ENCODE measurements at regions not wholly inside any gene's neighbourhood (a gene's known extent, or its start where the extent isn't known, plus 50 kb on each side); places are given as distances from the start of the nearest gene placed in this dataset.

- Histone ChIP-seq H3K4me3 (ENCODE audit: low read length) (no peak overlapping the region), H3K4me1 (ENCODE audit: low read length) (peaks cover 10% of the 10 kb centered on the region; the same call in 1 of the 2 replicates), H3F3A (ENCODE audit: insufficient read depth, low read length) (no peaks in the 10 kb centered on the region), H3K36me3 (replicated peaks; ENCODE audit: insufficient read depth, low read length) (no peaks in the 10 kb centered on the region), H3K27ac (ENCODE audit: low read length) (no peak overlapping the region), H3K9me3 (replicated peaks; ENCODE audit: insufficient read depth, low read length) (no peaks in the 10 kb centered on the region), H3K79me2 (ENCODE audit: low read length) (no peaks in the 10 kb centered on the region), H4K20me1 (ENCODE audit: insufficient read depth, low read length) (no peaks in the 10 kb centered on the region), H3K27me3 (replicated peaks; ENCODE audit: insufficient read depth, low read length) (no peaks in the 10 kb centered on the region), H3K9ac (ENCODE audit: low read length) (no peak overlapping the region), H2AFZ (ENCODE audit: low read length) (no peak overlapping the region), H3K9me2 (replicated peaks; ENCODE audit: insufficient read depth, low read length) (no peaks in the 10 kb centered on the region), H3K4me2 (ENCODE audit: low read depth, low read length) (no peak overlapping the region)
- TF ChIP-seq EZH2 (optimal IDR thresholded peaks at IDR 0.05; ENCODE audit: low read depth, low read length) (no peak), CTCF (IDR thresholded peaks at IDR 0.05; ENCODE audit: low read length) (no peak), EZH2phosphoT487 (IDR thresholded peaks at IDR 0.05; ENCODE audit: low read length) (no peak)
- DNase-seq, result no peak
Measured at GRCh38 chr2:39499336-39499735, 62.3 kb upstream of the MAP4K3 start.

GRCh38 chr2:39501412-39501811 is 64.3 kb upstream of the MAP4K3 start:
- H3K4me3 ChIP-seq (ENCODE audit: low read length), result no peak overlapping the region

GRCh38 chr2:39503277-39503676 is 66.2 kb upstream of the MAP4K3 start:
- no peaks in the 10 kb centered on the region for H3K9me2 ChIP-seq (replicated peaks; ENCODE audit: insufficient read depth, low read length)
- no peaks in the 10 kb centered on the region for H3F3A ChIP-seq (ENCODE audit: insufficient read depth, low read length)
- no peaks in the 10 kb centered on the region for H3K36me3 ChIP-seq (replicated peaks; ENCODE audit: insufficient read depth, low read length)
- 0 out of 2 replicates have a peak, but pooled peaks cover 6% of the 10 kb centered on the region for H3K4me1 ChIP-seq (ENCODE audit: low read length)
- no peak for TF ChIP-seq EZH2phosphoT487 (IDR thresholded peaks at IDR 0.05; ENCODE audit: low read length)
- TF ChIP-seq CTCF (IDR thresholded peaks at IDR 0.05; ENCODE audit: low read length), result no peak
- DNase-seq, result no peak
- no peaks in the 10 kb centered on the region for H4K20me1 ChIP-seq (ENCODE audit: insufficient read depth, low read length)
- no peak overlapping the region for H3K4me3 ChIP-seq (ENCODE audit: low read length)
- H2AFZ ChIP-seq (ENCODE audit: low read length), result no peak overlapping the region
- H3K27me3 ChIP-seq (replicated peaks; ENCODE audit: insufficient read depth, low read length), result no peaks in the 10 kb centered on the region
- no peak overlapping the region for H3K27ac ChIP-seq (ENCODE audit: low read length)
- no peak overlapping the region for H3K4me2 ChIP-seq (ENCODE audit: low read depth, low read length)
- no peak overlapping the region for H3K9ac ChIP-seq (ENCODE audit: low read length)
- no peaks in the 10 kb centered on the region for H3K79me2 ChIP-seq (ENCODE audit: low read length)
- no peaks in the 10 kb centered on the region for H3K9me3 ChIP-seq (replicated peaks; ENCODE audit: insufficient read depth, low read length)

More at GRCh38 chr2:39501412-39501811, 64.3 kb upstream of the MAP4K3 start:
- Histone ChIP-seq H3K9me3 (replicated peaks; ENCODE audit: insufficient read depth, low read length) (no peaks in the 10 kb centered on the region), H2AFZ (ENCODE audit: low read length) (no peak overlapping the region), H3K79me2 (ENCODE audit: low read length) (no peaks in the 10 kb centered on the region), H3K4me1 (ENCODE audit: low read length) (0 out of 2 replicates have a peak, but pooled peaks cover 9% of the 10 kb centered on the region), H3K9me2 (replicated peaks; ENCODE audit: insufficient read depth, low read length) (no peaks in the 10 kb centered on the region), H3K4me2 (ENCODE audit: low read depth, low read length) (no peak overlapping the region), H3K27ac (ENCODE audit: low read length) (no peak overlapping the region), H3K9ac (ENCODE audit: low read length) (no peak overlapping the region), H4K20me1 (ENCODE audit: insufficient read depth, low read length) (no peaks in the 10 kb centered on the region), H3K36me3 (replicated peaks; ENCODE audit: insufficient read depth, low read length) (no peaks in the 10 kb centered on the region), H3K27me3 (replicated peaks; ENCODE audit: insufficient read depth, low read length) (no peaks in the 10 kb centered on the region), H3F3A (ENCODE audit: insufficient read depth, low read length) (no peaks in the 10 kb centered on the region)
- TF ChIP-seq EZH2phosphoT487 (IDR thresholded peaks at IDR 0.05; ENCODE audit: low read length) (no peak), EZH2 (optimal IDR thresholded peaks at IDR 0.05; ENCODE audit: low read depth, low read length) (no peak), CTCF (IDR thresholded peaks at IDR 0.05; ENCODE audit: low read length) (no peak)
- DNase-seq, result no peak
